ENCODE measurements at regions not wholly inside any gene's neighbourhood (a gene's known extent, or its start where the extent isn't known, plus 50 kb on each side); places are given as distances from the start of the nearest gene placed in this dataset.

DNA sequence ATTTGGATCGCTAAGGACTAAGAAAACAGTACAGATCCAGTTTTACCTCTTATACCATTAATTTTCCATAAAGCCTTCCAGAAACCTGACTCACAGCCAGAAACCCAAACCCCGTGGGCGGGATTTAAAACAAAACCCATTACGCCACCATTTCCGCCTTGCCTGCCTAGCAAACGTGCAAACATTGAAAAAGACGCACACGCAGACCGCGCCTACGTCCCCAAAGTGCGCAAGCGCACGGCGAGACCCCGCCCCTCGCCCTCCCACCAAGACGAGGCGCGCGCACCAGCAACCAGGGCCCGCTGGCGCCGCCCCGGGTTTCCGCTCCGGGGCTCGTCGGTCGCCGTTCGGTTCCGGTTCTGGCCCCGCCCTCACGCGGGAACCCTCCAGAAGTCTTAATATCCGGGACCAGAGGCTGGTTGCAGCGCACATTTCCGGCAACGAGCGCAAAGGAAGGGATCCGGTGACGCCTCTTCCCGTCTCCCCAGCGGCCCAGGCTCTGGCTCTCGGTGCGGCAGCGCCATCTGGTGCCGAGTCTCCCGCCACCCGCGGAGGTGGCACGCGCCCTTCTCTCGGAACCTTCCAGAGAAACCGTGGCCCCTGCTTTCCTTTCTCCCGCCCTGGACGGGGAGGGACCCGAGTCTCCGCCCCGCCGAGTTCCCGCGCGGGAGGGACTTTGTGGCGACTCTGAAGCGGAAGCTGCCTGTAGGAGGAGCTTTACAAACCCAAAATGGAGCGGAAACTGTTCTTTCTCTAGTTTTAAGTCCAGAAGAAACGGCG lies 256.9 kb upstream of the STARD13 start:
- Mint-ChIP-seq H3K36me3 (ENCODE audit: low read depth) (peaks cover 2% of the 10 kb centered on the region), H3K4me3 (peak overlapping the region; percentile 85), H3K27me3 (ENCODE audit: low read depth) (no peaks in the 10 kb centered on the region), H3K4me1 (ENCODE audit: low read depth) (peaks cover 37% of the 10 kb centered on the region), H3K9me3 (no peaks in the 10 kb centered on the region), H3K27ac (peak overlapping the region; percentile 98)
- peak; percentile 99 for DNase-seq (ENCODE audit: low spot score)

DNA sequence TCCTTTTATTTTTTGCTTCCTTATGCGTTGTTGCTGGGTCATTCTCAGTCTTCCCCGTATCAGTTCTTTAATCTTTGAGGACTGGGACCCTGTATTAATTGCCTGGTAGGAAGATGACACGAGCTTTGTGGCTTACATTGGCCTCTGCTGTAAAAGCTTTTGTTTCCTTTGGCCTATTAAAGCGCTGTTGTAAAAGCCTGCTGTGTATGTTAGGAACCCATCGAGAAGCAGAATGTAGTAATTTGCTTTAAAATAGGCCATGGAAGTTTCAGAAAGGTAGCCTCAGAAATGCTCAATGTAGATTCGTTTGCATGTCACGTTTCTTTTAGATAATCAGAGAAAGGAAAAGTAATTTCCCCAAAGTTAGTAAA lies 257.5 kb upstream of the STARD13 start:
- DNase-seq (ENCODE audit: low spot score), result no peak
- no peaks in the 10 kb centered on the region for H3K9me3 Mint-ChIP-seq
- no peaks in the 10 kb centered on the region for H3K27me3 Mint-ChIP-seq (ENCODE audit: low read depth)
- peak overlapping the region; percentile 85 for H3K4me3 Mint-ChIP-seq
- H3K36me3 Mint-ChIP-seq (ENCODE audit: low read depth), result peaks cover 2% of the 10 kb centered on the region
- H3K4me1 Mint-ChIP-seq (ENCODE audit: low read depth), result peaks cover 33% of the 10 kb centered on the region
- peak overlapping the region; percentile 98 for H3K27ac Mint-ChIP-seq

DNA sequence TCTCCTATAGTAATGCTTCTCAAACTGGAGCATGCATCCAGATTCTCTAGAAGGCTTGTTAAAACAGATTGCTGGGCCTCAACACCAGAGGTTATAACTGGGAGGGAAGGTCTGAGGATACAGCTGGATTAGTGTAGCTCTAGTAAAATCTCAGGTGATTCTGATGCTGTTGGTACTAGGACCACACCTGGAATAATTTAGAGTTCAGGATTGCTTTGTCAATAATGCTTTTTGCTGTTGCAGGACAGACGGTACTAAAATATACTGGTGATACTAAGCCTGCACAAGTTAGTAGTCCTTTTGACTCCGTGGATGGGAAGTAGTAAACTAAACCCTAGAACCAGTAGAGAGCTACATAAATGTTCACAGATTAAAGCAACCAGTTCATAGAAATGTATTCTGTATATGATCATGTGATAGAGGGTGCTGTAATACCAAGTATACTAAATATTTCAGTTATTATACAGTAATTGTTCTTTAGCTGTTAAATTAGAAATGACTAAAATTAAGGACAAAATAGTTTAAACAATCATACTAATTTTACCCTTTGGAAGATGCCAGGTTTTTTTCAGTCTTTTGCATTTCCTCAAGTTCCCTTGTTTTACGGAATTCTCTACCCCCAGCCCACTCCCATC lies 258.2 kb upstream of the STARD13 start:
- Mint-ChIP-seq H3K27ac (peak overlapping the region; percentile 98), H3K4me3 (peak overlapping the region; percentile 85)

DNA sequence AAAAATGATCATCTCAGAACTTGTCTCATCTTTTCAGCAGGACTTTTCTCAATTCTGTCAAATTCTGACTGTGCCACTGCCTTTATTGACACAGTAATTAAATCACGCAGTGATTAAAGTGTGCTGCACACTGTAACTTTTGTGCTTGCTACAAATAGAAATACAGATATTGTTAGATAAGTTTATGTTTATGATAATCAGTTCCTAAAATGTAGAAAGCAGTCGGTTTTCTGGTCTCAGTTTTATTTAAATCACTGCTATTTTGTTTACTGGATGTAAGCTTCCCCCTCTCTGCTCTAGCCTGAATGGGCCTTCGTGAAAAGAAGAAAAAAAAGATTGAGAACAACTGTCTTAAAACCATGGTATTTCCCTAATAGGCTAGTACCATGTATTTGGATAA lies 258.8 kb upstream of the STARD13 start:
- Mint-ChIP-seq H3K9me3 (peaks cover 1% of the 10 kb centered on the region), H3K4me3 (peak overlapping the region; percentile 34), H3K36me3 (ENCODE audit: low read depth) (peaks cover 2% of the 10 kb centered on the region), H3K4me1 (ENCODE audit: low read depth) (peaks cover 33% of the 10 kb centered on the region), H3K27ac (peak overlapping the region; percentile 98), H3K27me3 (ENCODE audit: low read depth) (no peaks in the 10 kb centered on the region)
- no peak for DNase-seq (ENCODE audit: low spot score)

More for the DNA sequence above, 258.2 kb upstream of the STARD13 start:
- Mint-ChIP-seq H3K4me1 (ENCODE audit: low read depth) (peaks cover 33% of the 10 kb centered on the region), H3K36me3 (ENCODE audit: low read depth) (peaks cover 2% of the 10 kb centered on the region), H3K9me3 (no peaks in the 10 kb centered on the region), H3K27me3 (ENCODE audit: low read depth) (no peaks in the 10 kb centered on the region)
- DNase-seq (ENCODE audit: low spot score), result no peak

- peak overlapping the region; percentile 52 for H3K27ac Mint-ChIP-seq
Measured at GRCh38 chr13:33545492-33545891, 259.9 kb upstream of the STARD13 start.

DNA sequence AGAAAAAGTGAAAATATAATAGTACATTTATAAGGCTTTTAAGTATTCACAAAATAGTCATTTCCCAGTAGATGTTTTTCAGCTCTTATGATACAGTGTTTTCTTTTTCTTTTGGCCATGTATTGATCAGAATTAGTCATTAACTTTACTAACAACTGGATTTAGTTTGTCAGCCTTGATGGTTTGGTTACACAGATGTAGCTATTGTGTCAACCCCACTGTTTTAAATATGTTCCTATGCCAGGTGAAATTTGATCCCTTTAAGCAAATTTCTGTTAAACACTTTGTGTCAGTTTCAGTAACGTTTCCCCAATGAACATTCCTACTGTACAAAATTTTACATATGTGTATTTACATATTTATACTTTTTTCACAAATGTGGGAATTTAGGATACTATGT lies 261.5 kb upstream of the STARD13 start:
- Mint-ChIP-seq H3K27ac (no peak overlapping the region), H3K36me3 (ENCODE audit: low read depth) (peaks cover 2% of the 10 kb centered on the region), H3K4me1 (ENCODE audit: low read depth) (peaks cover 21% of the 10 kb centered on the region), H3K9me3 (peaks cover 13% of the 10 kb centered on the region), H3K4me3 (no peak overlapping the region), H3K27me3 (ENCODE audit: low read depth) (no peaks in the 10 kb centered on the region)
- DNase-seq (ENCODE audit: low spot score), result no peak

More at GRCh38 chr13:33545492-33545891, 259.9 kb upstream of the STARD13 start:
- H3K4me1 Mint-ChIP-seq (ENCODE audit: low read depth), result peaks cover 32% of the 10 kb centered on the region
- H3K9me3 Mint-ChIP-seq, result peaks cover 6% of the 10 kb centered on the region
- H3K36me3 Mint-ChIP-seq (ENCODE audit: low read depth), result peaks cover 4% of the 10 kb centered on the region
- no peak for DNase-seq (ENCODE audit: low spot score)
- H3K4me3 Mint-ChIP-seq, result no peak overlapping the region
- H3K27me3 Mint-ChIP-seq (ENCODE audit: low read depth), result no peaks in the 10 kb centered on the region

- H3K36me3 Mint-ChIP-seq (ENCODE audit: low read depth), result peaks cover 2% of the 10 kb centered on the region
- no peaks in the 10 kb centered on the region for H3K27me3 Mint-ChIP-seq (ENCODE audit: low read depth)
- H3K27ac Mint-ChIP-seq, result no peak overlapping the region
- DNase-seq (ENCODE audit: low spot score), result no peak
- H3K4me1 Mint-ChIP-seq (ENCODE audit: low read depth), result peaks cover 19% of the 10 kb centered on the region
- peaks cover 13% of the 10 kb centered on the region for H3K9me3 Mint-ChIP-seq
- no peak overlapping the region for H3K4me3 Mint-ChIP-seq
Measured at GRCh38 chr13:33548069-33548468, 262.5 kb upstream of the STARD13 start.

DNA sequence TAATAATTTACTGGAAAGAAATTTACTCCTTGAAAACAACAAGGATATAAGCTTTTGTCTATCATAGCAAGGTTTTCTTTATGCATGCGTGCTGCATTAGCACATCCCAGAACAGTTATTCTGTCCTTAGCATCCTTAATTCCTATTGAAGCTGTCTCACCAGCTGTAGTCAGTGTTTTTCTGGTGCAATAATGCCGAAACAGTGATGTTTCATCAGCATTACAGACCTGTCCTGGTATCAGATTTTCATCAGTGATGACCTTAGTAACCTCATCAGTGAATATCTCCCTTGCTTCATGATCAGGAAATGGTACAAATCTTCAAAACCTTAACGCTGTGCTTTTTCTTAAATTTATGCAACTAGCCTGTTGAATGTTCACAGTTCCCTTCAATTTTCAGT lies 264.7 kb upstream of the STARD13 start:
- Mint-ChIP-seq H3K4me1 (ENCODE audit: low read depth) (peaks cover 15% of the 10 kb centered on the region), H3K36me3 (ENCODE audit: low read depth) (peaks cover 2% of the 10 kb centered on the region), H3K27me3 (ENCODE audit: low read depth) (no peaks in the 10 kb centered on the region)

GRCh38 chr13:33550885-33551284 lies 265.3 kb upstream of the STARD13 start:
- Mint-ChIP-seq H3K4me1 (ENCODE audit: low read depth) (peaks cover 15% of the 10 kb centered on the region), H3K27ac (no peak overlapping the region), H3K27me3 (ENCODE audit: low read depth) (no peaks in the 10 kb centered on the region), H3K4me3 (no peak overlapping the region), H3K9me3 (peaks cover 13% of the 10 kb centered on the region), H3K36me3 (ENCODE audit: low read depth) (peaks cover 2% of the 10 kb centered on the region)
- DNase-seq (ENCODE audit: low spot score), result no peak

More for the DNA sequence above, 264.7 kb upstream of the STARD13 start:
- Mint-ChIP-seq H3K27ac (no peak overlapping the region), H3K4me3 (no peak overlapping the region), H3K9me3 (peaks cover 13% of the 10 kb centered on the region)
- DNase-seq (ENCODE audit: low spot score), result no peak

GRCh38 chr13:33554919-33555791 lies 262.8 kb upstream of the RFC3 start:
- H3K27me3 Mint-ChIP-seq (ENCODE audit: low read depth), result no peaks in the 10 kb centered on the region
- peaks cover 11% of the 10 kb centered on the region for H3K4me1 Mint-ChIP-seq (ENCODE audit: low read depth)
- no peak overlapping the region for H3K27ac Mint-ChIP-seq
- DNase-seq (ENCODE audit: low spot score), result no peak
- H3K4me3 Mint-ChIP-seq, result no peak overlapping the region
- peaks cover 7% of the 10 kb centered on the region for H3K9me3 Mint-ChIP-seq
- no peaks in the 10 kb centered on the region for H3K36me3 Mint-ChIP-seq (ENCODE audit: low read depth)

DNA sequence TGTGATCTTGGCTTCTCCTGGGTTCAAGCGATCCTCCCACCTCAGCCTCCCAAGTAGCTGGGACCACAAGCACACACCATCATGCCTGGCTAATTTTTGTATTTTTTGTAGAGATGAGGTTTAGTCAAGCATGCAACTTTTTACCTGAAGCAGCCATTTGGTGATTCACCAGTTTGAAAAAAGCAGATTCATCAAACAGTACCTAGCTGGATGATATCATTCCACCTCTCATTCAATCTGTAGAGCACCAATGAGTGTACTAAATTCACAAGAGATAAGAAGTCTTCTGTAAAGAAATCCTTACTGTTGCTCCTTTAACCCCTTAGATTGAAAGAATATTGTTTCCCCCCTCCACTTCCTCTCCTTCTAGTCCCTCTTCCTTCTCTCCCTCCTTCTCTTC lies 261.1 kb upstream of the RFC3 start:
- Mint-ChIP-seq H3K9me3 (no peaks in the 10 kb centered on the region), H3K4me1 (ENCODE audit: low read depth) (peaks cover 11% of the 10 kb centered on the region), H3K36me3 (ENCODE audit: low read depth) (no peaks in the 10 kb centered on the region), H3K4me3 (no peak overlapping the region), H3K27ac (no peak overlapping the region), H3K27me3 (ENCODE audit: low read depth) (no peaks in the 10 kb centered on the region)
- DNase-seq (ENCODE audit: low spot score), result no peak

DNA sequence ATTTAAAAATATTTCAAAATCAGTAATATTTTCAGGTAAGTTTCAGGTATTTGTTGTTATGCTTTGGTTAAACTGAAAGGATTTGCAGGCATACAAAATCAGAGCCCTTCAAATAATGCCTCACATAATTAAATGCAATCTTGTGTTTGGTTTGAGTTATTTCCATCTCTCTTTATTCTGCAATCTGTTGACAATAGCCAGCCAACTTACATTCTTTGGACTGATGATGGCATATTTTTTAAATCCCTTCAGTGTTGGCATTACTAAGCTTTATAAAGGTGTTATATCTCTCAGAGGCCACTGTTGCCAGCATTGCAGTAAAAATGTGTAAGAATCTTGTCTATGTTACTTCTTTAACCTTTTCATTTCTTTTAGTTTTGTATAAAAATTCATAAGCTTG lies 257.2 kb upstream of the RFC3 start:
- peaks cover 3% of the 10 kb centered on the region for H3K4me1 Mint-ChIP-seq (ENCODE audit: low read depth)
- H3K27me3 Mint-ChIP-seq (ENCODE audit: low read depth), result no peaks in the 10 kb centered on the region
- H3K36me3 Mint-ChIP-seq (ENCODE audit: low read depth), result no peaks in the 10 kb centered on the region

DNA sequence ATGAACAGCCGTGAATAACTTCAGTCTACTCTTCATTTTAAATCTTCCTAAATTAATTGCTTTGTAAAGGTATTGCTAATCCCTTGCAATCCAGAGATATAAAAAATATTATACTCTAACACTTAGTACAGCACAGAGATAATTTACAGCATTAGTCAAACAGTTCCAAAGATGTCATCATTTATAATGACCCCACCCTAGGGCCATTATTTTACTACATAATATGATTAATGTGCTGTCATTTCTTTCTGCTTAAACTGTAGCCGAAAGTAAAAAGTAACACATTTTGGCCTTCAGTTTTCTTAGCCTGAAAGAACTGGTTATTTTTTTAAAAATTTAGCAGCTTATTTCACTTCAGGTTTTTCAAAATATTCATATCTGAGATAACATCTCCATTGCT lies 256.3 kb upstream of the RFC3 start:
- DNase-seq (ENCODE audit: low spot score), result no peak
- H3K4me3 Mint-ChIP-seq, result no peak overlapping the region
- no peaks in the 10 kb centered on the region for H3K9me3 Mint-ChIP-seq
- no peaks in the 10 kb centered on the region for H3K27me3 Mint-ChIP-seq (ENCODE audit: low read depth)
- no peak overlapping the region for H3K27ac Mint-ChIP-seq
- H3K4me1 Mint-ChIP-seq (ENCODE audit: low read depth), result no peaks in the 10 kb centered on the region
- H3K36me3 Mint-ChIP-seq (ENCODE audit: low read depth), result no peaks in the 10 kb centered on the region

More for the DNA sequence above, 257.2 kb upstream of the RFC3 start:
- no peak overlapping the region for H3K27ac Mint-ChIP-seq
- no peaks in the 10 kb centered on the region for H3K9me3 Mint-ChIP-seq
- no peak for DNase-seq (ENCODE audit: low spot score)
- no peak overlapping the region for H3K4me3 Mint-ChIP-seq

DNA sequence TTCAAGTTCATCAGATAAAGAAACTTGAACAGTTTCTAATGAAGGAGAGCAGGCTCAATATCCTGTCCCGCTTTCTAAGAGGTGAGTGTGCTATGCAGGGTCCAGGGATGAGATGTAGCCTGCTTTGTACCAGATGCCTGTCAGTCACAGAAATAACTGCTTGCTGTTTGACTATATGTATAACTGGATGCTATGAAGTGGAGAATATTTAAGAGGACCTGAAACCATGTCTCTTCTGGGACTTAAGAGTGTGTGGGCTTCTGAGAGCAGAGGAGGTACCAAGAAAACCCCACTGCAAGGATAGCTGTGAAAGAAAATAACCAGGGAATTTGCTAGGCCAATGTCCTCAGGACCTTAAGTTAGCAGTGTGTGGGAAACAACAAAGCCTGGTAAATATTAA lies 246.3 kb upstream of the RFC3 start:
- H3K27ac Mint-ChIP-seq, result no peak overlapping the region
- no peaks in the 10 kb centered on the region for H3K36me3 Mint-ChIP-seq (ENCODE audit: low read depth)
- H3K4me1 Mint-ChIP-seq (ENCODE audit: low read depth), result peaks cover 1% of the 10 kb centered on the region
- H3K27me3 Mint-ChIP-seq (ENCODE audit: low read depth), result no peaks in the 10 kb centered on the region
- H3K9me3 Mint-ChIP-seq, result no peaks in the 10 kb centered on the region
- no peak for DNase-seq (ENCODE audit: low spot score)
- no peak overlapping the region for H3K4me3 Mint-ChIP-seq

All from T-helper 2 cell treated with Interferon-gamma antibody and Interleukin-4, amounts not matched to agents 5 μg/mL and 100 μg/mL, for 36 hours (primary cell).